Skin of body (tissue), 1 donor: ENCODE measurements at regions not wholly inside any gene's neighbourhood (a gene's known extent, or its start where the extent isn't known, plus 50 kb on each side); places are given as distances from the start of the nearest gene placed in this dataset.
"Not testable (repeated sequence)": the region's sequence is repeated elsewhere in the genome, so short reads cannot be mapped to it uniquely, and the experiment has no call there.

Source experiments
- DNase-seq: peaks from one replicate; lab custom pipeline; 2025; lab: John Stamatoyannopoulos, UW

DNA sequence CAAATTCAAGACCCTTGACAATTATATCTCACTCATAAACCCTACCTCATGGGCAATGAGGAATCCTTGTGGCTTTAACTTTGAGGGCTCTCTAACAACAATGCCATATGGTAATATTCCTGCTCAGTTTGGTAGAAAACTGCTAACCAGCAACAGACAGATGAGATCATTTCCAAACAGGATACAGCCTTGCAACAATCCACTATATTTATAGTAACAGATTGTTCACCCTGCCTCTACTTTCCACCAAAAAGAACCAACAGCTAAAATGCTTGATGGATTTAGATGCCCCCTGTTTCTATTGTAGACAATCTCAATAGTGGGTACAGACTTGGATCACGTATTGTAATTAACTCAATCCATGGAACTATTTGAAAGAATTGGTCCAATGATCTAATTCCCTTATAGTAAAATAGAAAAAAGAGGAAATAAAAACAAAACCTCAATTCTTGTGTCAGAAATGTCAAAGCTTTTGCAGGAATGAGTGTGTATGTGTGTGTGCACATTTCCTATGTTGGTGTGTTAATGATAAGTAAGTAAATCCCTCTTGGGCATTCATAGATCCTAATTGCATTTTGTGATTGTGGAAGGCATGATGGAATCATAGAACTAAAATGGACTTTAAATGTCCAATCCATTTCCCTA, 100.0 kb upstream of the EDEM3 start:
- DNase-seq, result no peak

DNA sequence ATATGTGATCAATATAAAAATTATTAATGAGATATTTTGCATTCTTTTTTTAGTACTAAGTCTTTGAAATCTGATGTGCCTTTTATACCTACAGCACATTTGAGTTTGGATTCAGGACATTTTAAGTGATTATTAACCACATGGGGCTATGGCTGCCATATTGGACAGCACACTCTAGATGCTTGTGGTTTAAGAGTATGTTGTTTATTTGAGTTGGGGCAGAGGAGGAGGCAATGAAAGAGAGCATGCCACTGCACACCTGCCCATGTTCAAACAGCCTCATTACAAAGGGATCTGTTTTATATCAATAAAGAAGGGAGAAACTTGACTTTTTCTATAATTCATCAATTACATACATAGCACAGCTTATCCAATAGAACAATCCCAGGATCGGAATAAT, 99.4 kb upstream of the EDEM3 start:
- DNase-seq, result no peak

GRCh38 chr1:184851822-184852746, 97.4 kb upstream of the EDEM3 start:
- no peak for DNase-seq

GRCh38 chr1:184843732-184844495, 89.3 kb upstream of the EDEM3 start:
- no peak for DNase-seq

GRCh38 chr1:184840596-184840995, 85.9 kb upstream of the EDEM3 start:
- DNase-seq, result no peak

- peak; percentile 95 for DNase-seq
Measured at GRCh38 chr1:184838504-184838951, 83.9 kb upstream of the EDEM3 start.

- DNase-seq, result peak; percentile 54
Measured at GRCh38 chr1:184836934-184837895, 82.6 kb upstream of the EDEM3 start.

DNA sequence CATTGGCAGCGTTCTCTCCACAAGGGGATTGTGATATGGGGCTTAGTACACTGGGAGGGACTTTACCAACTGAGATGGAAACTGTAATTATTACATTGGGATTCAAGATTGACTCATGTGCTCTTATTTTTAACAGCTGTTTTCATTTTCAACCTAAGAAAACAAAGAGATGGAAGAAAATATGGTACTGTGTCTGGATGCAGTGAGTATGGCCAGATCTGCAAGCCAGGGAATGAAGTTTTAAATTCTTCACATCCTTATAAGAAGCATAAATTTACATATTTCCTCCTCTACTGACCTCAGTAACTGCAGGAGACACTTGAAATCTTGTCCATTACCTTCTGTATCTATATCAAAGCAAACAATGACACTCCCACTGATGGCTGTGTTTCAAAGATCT, 81.5 kb upstream of the EDEM3 start:
- DNase-seq, result peak; percentile 85

GRCh38 chr1:184833994-184834393, 79.3 kb upstream of the EDEM3 start:
- DNase-seq, result not testable (repeated sequence)

DNA sequence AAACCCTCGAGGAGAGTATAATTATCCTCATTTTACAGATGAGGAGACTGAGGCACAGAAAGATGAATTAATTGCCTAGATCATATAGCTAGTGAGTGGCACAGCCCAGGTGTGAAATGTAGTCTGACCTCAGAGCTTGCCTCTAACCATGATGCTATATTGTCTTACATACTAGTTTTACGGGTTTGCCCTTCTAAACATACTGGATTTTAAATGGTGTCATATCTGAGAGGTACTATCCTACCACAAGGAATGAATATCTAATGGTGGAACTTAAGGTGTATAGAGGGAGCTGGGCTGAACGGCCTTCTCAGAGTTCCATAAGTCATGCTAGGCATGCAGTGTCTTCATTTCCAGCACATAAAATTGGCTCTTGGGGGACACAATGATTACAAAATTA, 77.9 kb upstream of the EDEM3 start:
- DNase-seq, result no peak

DNA sequence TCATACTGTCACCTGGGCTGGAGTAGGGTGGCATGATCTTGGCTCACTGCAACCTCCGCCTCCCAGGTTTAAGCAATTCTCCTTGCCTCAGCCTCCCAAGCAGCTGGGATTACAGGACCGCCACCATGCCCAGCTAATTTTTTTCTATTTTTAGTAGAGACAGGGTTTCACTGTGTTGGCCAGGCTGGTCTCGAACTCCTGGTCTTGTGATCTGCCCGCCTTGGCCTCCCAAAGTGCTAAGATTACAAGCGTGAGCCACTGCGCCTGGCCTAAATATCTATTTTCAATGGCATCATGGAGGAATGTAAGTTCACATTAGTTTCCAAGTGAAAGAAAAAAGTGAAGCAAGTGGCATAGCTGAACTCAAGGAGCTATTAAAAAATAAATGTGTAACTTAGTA, 74.8 kb upstream of the EDEM3 start:
- DNase-seq, result not testable (repeated sequence)

DNA sequence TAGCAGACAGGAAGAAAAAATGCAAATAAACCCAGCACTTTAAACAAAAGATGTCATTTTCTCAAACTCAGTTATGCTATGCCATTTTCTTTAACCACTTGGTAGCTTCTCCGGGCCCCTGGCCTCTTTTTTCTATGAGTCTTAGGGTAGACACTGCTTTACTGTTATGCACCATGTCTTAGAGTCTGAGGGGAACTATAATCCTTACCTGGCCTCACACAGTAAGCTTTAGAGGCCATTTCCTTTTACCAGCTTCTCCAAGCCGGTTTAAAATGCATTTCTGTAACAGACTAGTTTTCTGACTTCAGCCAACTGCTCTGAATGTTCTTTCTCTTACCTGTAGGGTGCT, 73.7 kb upstream of the EDEM3 start:
- DNase-seq, result no peak

DNA sequence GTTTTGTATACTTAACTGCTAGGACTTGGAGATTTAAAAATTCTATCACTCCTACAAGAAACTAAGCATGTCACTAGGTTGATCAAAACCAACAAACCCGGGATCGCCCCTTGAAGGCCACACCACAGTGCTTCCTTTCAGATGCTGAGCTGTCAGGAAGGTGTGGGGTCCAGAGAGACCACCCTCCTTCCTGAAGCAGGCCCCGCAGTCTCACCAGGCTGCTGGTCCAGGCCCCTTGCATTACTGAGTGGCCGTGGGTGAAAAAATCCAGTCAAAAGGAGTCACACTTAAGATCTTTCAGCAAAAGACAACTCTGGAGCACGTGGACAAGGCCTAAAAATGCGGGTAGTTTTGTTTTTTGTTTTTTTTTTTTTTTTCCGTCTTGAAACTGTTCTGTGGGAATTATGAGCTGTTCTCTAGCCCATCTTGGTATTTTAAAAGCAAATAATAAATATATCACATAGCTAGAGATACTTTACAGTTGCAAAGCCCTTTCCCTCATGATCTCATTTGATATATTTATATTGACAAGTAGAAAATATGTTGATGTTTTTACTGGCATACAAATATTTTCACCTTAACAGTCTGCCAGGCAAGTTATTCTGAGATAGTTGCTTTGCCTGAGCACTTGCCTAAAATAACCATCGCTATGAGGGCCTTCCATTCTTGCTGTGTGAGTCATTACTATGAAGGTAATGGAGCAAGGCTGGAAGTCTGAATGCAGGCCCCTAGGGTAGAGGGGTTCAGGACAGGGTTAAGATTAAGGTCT, 73.1 kb upstream of the EDEM3 start:
- no peak for DNase-seq

- no peak for DNase-seq
Measured at GRCh38 chr1:184826001-184826400, 71.3 kb upstream of the EDEM3 start.

- DNase-seq, result peak; percentile 8
Measured at GRCh38 chr1:184825571-184825970, 70.9 kb upstream of the EDEM3 start.

DNA sequence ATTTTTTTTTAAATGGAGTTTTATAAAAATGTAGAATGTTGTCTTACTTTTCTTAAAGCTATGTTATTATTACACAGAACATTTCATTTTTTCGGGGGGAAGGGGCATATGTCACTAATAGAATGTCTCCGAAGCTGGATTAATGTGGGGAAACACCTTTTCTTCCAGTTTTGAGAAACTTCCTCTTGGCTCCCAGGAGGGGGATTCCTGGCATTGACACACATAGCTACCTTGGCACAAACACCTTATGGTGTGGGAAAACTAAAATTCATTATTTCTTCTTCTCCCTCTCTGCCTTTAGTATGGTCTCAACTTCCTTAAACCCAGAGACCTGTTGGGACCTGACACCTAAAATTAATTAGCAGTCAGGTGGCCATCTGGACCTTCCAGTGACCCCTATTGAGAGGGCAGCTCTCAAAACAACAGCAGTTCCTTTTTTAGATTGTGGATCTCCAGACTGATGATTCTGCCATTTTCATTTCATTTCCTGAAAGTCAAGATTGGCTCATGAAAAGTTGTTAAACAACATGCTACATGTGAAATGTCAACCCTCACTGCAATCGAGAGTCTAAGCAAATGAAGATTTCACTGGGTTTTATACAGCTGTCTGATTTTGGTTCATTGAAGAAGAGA, 70.1 kb upstream of the EDEM3 start:
- no peak for DNase-seq

- no peak for DNase-seq
Measured at GRCh38 chr1:184823080-184823479, 68.4 kb upstream of the EDEM3 start.

DNA sequence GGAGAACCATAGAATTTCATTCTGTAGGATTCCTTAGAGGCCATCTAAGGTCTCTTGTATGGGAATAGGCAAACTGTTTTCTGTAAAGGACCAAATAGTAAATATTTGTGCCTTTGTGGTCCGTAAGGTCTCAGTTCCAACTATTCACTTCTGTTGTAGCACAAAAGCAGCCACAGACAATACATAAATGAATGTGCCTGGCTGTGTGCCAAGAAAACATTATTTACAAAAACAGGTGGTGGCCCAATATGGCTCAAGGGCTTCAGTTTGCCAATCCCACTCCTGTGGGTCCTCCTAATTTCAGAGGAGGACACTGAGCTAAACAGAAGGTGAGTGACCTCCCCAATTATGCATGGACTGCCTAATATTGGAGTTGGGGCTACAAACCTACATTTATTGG, 67.6 kb upstream of the EDEM3 start:
- DNase-seq, result no peak

GRCh38 chr1:184821658-184822057, 67.0 kb upstream of the EDEM3 start:
- DNase-seq, result no peak

- no peak for DNase-seq
Measured at GRCh38 chr1:184820956-184821355, 66.3 kb upstream of the EDEM3 start.
